Stimulated activated CD8-positive, alpha-beta memory T cell treated with anti-CD3 and anti-CD28 coated beads, Interleukin-4, amount 100 ng/mL, for 24 hours (primary cell): ENCODE measurements at regions not wholly inside any gene's neighbourhood (a gene's known extent, or its start where the extent isn't known, plus 50 kb on each side); places are given as distances from the start of the nearest gene placed in this dataset.

Experiments used
- DNase-seq: peaks from one replicate; pipeline ENCODE4 v3.0.0-alpha.2; 2020; ENCODE audit warnings: low read depth

DNA sequence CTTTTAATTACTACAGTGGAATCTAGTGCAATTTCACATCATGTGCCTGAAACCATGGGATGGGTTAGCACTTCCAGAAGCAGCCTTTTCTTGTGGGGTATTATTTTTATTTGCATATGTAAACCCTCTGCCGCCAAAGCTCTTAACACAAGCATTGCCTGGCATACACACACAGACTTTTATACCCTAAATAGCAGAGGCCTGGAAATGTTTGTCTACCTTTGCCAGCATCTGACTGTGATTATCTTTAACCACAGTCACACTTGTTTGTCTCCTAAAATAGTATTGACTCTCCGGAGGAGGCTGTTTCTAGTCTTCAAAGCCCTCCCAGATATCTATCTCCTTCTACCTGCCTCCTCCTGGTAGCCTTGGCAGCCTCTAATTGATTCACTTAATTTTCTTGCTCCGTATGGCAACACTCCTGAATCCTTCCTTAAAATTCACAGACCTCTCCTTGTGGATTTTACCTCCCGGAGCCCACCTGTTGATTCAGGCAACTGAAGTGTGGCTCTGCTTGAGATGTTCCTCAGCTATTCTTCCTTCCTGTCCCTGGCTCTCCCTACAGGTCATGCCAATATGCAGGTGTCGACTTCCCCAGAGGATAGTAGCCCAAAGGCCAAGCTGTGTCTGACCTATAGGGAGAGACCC is 127.1 kb upstream of the UMPS start:
- no peak for DNase-seq

- no peak for DNase-seq
Measured at GRCh38 chr3:124605781-124606579, 124.3 kb upstream of the UMPS start.

GRCh38 chr3:124607163-124607562 is 123.1 kb upstream of the UMPS start:
- DNase-seq = no peak

DNA sequence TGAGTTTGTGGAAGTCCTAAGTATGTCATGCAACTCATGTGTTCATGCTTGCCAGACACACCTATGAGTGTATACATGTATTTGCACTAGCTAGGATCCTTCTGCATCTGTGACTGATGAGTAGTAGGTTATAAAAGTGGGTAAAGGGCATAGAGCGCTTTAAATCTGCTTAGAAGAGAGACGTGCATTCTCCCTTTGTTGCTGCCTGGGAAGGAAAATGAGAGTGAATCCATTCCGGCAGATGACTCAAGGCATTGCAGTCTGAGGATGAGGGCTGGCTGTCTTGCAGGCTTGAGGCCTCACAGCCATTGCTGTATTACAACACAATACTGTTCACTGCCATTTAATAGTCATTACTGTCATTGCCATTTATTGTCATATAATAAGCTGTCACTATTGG is 120.8 kb upstream of the UMPS start:
- DNase-seq = no peak

DNA sequence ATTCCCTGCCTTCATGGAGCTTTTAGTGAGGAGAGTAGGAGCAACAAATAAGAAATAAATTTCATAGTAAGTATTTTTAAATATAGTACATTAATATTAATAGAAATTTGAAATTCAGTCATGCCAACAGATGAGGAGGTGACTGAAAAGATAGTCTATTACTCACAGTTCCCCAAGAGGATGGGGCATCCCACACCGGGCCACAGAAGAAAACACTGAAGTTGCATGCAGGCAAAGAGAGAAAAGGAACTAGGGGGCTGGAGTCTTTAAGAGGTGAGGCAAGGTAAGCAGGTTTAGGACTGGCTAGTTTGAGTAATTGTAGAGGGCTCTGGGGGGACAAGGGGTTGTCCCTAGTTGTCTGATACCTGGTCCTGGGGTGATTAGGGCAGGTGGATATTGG is 120.1 kb upstream of the UMPS start:
- no peak for DNase-seq

DNA sequence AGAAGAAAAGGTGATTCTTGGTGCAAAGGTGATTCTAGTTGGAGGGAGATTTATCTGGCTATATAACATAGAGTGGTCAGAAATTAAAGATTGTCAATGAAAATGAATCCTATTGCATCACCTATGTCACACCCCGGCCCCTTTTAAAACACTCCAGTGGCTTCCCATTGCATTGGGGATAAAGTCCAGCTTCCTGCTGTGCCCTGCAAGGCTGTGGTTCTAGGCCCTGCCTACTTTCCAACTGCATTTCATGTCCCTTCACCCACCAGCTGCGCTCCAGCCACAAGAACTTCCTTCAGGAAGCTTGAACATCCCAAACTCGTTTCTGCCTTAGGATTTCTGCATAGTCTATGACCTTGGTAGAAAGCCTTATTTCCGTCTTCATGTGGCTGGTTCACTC is 118.7 kb upstream of the UMPS start:
- no peak for DNase-seq

- no peak for DNase-seq
Measured at GRCh38 chr3:124615896-124616543, 114.2 kb upstream of the UMPS start.

GRCh38 chr3:124617177-124617576 is 113.1 kb upstream of the UMPS start:
- DNase-seq = no peak

DNA sequence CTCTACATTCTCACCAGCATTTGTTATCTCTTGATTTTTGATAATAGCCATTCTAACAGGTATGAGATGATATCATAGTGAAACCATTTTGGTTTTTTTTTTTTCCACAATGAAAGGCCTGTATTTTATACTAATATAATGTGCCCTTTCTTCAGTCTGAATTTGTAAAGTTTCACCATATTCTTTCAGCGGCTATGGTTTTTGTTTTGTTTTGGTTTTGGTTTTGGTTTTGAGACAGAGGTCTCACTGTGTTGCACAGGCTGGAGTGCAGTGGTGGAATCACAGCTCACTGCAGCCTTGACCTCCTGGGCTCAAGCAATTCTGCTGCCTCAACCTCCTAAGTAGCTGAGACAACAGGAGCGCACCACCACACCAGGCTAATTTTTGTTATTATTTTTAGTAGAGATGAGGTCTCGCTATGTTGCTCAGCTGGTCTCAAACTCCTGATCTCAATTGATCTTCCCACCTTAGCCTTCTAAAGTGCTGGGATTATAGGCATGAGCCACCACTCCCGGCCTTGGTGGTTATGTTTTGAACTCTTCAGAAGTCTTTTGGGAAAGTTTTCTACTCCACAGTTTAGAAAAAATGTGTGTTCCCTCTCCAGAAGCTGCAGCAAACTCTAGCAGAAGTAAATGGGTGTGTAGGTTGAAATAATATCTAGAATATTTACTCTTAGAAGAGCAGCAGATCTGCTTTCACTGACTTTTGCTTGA is 110.2 kb upstream of the UMPS start:
- DNase-seq = no peak

GRCh38 chr3:124620600-124621063 is 109.6 kb upstream of the UMPS start:
- DNase-seq = no peak

- DNase-seq = no peak
Measured at GRCh38 chr3:124621498-124621897, 108.8 kb upstream of the UMPS start.

- DNase-seq = no peak
Measured at GRCh38 chr3:124625074-124625473, 105.2 kb upstream of the UMPS start.

- DNase-seq = no peak
Measured at GRCh38 chr3:124627501-124627908, 102.7 kb upstream of the UMPS start.

- DNase-seq = no peak
Measured at GRCh38 chr3:124628863-124629262, 101.4 kb upstream of the UMPS start.

DNA sequence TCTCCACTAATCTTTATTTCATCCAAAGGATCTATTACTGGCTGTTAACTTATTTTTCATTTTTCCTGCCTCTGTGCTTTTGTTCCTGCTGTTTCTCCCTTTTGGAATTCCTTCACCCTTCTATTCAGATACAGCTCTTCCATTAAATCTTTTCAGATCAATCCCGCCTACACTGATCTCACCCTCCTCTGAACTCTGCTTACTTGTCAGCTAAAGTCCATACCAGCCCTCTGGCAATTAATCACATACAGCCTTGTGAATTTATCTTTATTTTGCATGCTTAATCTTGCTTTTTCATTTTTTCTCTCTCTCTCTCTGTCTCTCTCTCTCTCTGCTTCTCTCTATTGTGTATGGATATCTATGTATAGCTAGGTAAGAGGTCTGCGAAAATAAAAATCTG is 100.8 kb upstream of the UMPS start:
- DNase-seq = no peak

GRCh38 chr3:124630960-124631359 is 99.3 kb upstream of the UMPS start:
- DNase-seq = no peak

GRCh38 chr3:124631727-124632126 is 98.5 kb upstream of the UMPS start:
- no peak for DNase-seq

DNA sequence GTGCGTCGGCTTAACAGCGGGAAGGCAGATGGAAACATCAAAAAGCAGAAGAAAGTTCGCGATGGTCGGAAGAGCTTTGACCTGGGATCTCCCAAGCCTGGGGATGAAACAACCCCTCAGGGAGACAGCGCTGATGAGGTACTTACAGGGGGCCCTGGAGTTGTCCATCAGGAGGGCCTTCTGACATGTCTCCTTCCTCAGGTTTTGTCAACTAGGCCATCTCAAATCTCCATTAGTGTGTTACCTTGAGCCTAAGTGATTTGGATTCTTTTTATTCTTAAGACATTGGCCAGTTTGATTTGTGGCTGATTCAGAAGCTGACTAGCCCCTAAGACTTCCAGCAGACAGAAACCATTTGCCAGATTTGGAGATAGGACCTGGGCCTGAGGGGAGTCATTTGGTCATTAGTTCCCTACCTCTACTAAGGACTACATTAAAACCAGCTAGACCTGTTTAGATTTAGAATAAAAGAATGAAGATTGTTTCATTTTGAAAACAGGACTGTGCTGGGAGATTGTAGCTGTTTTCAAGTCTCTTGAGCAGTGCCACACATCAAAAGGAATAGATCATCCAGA is 97.6 kb upstream of the UMPS start:
- no peak for DNase-seq

GRCh38 chr3:124633524-124633923 is 96.7 kb upstream of the UMPS start:
- DNase-seq = no peak

DNA sequence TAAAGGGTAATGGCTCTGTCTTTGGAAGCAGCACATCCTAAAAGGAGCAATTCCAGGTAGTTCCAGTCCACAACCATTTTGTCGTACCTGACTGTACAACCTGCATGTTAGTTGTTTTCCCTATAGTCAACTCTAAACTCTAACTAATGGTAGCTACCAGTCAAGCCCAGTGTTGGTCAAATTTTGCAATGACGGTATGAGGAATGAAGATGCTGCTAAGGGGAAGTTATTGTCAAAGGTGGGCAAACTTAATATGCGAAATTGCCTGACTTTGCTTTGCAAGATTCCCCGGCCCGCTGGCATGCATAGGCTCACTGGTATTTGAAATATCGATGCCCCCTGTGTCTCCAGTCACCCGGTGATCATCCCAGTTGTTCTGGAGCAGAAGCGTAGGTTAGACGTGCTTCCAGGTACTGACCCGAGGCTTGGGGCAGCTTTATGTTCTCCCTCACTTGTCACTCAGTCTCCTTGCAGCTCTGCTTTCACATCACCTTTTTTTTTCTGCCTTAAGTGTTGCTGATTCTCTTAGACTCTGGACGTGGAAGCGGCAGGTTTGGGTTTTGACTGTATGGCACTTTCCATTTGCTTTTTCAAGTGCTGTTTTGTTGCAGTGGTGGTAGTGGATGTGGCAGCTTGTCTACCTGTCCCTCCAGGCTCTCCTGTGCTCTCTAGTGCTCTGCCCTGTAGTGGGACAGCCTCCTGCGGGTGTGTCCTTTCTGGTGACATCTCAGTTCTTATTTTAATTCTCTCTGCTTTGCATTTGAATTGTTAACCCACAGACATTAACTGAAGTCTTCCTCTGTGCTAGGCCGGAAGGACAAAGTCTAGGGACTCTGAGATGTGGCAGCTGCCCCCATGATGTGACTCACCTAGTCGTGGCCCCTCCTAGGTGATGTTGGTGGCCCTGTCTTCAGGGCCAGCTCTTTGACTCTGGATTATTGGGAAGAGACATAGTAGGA is 95.8 kb upstream of the UMPS start:
- no peak for DNase-seq

- no peak for DNase-seq
Measured at GRCh38 chr3:124635169-124635539, 95.1 kb upstream of the UMPS start.
